Activated CD8-positive, alpha-beta memory T cell treated with anti-CD3 and anti-CD28 coated beads for 4 hours (primary cell): ENCODE measurements at regions not wholly inside any gene's neighbourhood (a gene's known extent, or its start where the extent isn't known, plus 50 kb on each side); places are given as distances from the start of the nearest gene placed in this dataset.
"Not testable (repeated sequence)": the region's sequence is repeated elsewhere in the genome, so short reads cannot be mapped to it uniquely, and the experiment has no call there.

Source experiments
- DNase-seq, 2 donors: peaks; one replicate each; pipeline ENCODE4 v3.0.0-alpha.2; 2020; ENCODE audit warnings: low read depth in 2 of 2

DNA sequence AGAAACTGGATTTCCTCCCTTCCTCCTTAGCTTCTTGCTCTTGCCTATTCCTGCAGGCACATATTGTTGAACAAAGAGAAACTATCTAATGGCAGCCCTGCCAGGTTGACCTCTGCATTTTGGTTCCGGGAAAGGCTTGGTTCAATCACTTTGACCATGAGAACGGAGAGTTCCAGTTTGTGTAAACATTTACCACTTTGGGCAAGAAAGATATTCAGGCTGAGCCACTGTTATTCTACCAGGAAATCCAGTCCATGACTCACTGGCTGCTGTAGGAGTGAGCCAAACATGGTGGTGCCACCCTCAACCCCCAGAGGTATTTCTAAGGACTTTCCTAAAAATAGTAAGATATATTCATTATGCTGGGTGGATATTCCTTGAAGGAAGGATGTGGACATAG is 242.2 kb upstream of the OR4E1 start:
- no peak for DNase-seq

GRCh38 chr14:21913759-21914158 is 240.1 kb upstream of the OR4E1 start:
- peak; percentile 54 to 72 for DNase-seq

DNA sequence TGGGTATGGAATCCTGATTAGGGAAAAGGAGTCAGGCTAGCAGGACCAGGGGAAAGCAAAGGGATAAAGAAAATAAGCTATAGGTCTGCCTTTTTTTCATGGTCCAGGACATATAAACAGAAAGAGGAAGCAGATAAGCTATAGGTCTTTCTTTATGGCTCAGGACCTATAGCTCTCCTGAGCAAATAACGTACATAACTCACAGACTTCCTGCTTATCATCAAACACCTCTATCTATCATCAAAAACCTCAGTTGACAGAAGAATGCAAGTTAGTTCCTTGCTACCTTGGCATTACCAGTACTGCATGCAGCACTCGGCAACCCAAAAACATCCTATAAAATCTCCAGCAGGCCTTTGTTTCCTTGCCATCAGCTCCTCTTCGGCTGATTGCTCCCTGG is 238.7 kb upstream of the OR4E1 start:
- DNase-seq = no peak

GRCh38 chr14:21911877-21912276 is 238.3 kb upstream of the OR4E1 start:
- no peak for DNase-seq

GRCh38 chr14:21910260-21910659 is 236.6 kb upstream of the OR4E1 start:
- no peak for DNase-seq

- DNase-seq = peak in 1 of 2 donors; percentile 9
These were observed 229.1 kb upstream of the OR4E1 start for GRCh38 chr14:21902561-21903181.

- not testable (repeated sequence) for DNase-seq
These were observed 221.2 kb upstream of the OR4E1 start for GRCh38 chr14:21894898-21895194.

- peak in 1 of 2 donors; percentile 6 for DNase-seq
These were observed 220.6 kb upstream of the OR4E1 start for GRCh38 chr14:21894003-21894897.

DNA sequence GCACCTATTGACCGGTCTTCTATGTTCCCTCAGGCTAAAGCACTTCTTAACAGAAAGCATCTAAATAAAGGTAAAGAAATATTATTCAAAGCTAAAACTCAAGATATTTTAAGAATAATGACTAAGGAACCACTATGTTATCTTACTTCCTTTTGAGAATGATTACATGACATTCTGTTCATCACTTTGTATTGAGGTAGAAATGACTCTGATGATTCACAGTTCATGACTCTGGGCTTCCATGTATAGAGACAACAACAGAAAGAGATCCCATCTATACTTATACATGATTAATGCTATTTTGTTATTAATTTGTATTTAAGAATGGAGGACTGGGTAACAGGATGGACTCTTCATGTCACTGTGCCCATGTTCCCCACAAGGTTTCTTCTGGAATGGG is 218.3 kb upstream of the OR4E1 start:
- no peak for DNase-seq

DNA sequence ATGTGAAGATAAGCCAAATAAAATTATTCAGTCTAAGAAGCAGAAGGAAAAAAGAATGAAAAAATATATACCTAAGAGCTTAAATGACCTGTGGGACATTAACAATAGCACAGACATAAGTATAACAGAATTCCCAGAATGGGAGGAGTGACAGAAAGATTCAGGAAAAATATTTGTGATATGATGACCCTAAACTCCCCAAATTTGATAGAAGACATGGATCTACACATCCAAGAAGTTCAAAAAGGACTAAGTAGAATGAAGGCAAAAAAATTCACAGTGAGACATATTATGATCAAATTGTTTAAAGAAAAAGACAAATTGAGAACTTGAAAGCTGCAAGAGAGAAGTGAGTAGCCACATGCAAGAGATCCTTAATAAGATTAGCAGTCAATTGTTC is 211.4 kb upstream of the OR4E1 start:
- no peak for DNase-seq

DNA sequence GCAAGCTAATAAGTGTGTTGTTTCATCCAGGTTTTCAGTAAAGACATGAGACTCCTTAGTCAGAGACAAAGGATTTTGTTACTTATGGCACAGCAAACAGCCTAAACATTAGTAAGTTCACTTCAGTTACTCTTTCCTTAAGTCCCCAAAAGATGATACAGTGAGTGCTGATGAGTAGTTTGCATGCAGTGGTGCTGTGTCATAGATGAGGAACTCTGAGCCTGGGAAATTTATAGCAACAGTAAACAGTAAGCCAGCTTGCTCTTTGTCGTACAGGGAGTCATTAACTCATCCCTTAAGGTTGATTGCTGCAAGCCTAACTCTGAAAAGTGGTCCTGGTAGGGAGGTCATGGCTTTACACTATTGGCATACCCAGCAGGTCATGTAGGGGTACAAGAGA is 208.6 kb upstream of the OR4E1 start:
- DNase-seq = no peak

DNA sequence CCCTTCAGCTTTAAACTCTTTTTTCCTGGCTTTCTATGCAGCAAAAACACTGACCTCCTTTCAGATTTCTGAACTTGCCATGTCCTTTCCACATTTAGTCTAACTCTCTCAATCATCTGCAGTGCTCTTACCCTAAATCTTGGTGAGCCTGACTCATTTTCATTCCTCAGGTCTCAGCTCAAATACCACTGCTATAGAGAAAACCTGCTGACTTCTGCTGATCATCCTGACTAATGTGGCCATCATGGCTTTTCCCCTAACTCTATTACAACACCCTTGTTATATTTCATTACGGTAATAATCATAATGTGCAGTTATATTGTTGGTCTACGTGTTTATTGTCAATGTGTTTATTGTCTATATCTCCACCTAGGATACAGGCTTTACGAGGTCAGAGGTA is 207.3 kb upstream of the OR4E1 start:
- no peak for DNase-seq

- DNase-seq = no peak
These were observed 202.2 kb upstream of the OR4E1 start for GRCh38 chr14:21875791-21876190.

DNA sequence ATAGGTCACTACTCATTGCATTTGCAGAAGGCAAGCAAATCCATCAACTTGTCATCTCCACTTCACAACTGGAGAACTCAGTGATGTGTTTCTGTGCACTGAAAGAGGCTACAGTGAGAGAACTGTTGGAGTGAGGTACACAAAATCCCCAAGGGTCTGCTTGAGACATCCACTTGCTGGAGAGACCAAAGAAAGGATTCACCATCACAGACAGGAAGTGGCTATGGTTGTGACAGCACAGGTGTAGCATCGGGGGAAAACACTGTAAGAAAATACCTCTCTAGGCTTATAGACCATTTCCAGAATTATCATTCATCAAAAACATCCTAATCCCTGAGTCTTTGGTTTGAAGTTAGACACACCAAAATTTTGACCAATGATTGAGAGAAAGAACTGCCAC is 201.3 kb upstream of the OR4E1 start:
- no peak for DNase-seq

DNA sequence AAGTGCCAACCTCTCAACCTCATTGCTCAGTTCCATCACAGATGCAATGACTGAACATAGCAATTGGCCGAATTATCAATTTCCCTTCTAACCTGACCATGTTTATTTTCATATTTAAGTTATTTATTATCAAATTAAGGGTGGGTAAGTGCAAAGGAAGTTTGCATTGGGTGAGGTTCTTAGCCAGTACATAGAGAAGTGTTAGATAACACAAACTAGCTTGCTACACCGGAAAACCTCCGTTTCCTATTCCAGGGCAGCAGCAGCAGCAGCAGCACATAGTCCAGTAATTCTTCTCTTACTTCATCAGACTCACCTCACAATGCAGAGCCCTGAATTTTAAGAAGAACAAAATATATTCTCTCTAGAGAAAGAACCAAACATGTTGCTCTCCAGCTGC is 200.5 kb upstream of the OR4E1 start:
- DNase-seq = no peak

DNA sequence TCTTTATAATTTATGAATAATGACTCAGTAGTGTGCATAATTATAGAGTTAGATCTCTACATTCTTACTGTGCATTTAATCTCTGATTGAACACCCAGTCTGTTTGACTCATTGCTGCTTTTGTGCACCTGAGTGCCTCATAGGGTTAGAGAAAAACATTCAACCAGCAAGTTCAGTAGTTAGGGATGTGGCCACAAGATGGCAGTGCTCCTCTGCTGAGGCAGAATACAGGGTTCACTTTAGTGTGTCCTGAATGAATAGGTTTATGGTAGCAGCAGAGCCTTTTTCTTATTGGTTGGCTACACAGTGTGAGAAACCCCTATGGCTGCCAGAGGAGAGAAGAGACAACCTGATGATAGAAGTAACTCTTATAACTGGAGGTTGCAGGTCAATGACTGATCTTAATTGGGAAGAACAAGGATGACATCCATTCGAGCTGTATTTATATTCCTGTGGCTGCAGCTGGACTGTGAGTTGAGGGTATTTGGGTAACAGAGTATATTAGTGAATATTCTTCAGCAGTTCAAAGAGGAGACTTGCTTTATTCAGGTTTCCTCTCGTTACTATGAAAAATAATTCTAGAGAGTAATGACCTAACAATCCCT is 194.9 kb upstream of the OR4E1 start:
- DNase-seq = peak; percentile 57 to 62

- DNase-seq = no peak
These were observed 193.9 kb upstream of the OR4E1 start for GRCh38 chr14:21867541-21867940.

DNA sequence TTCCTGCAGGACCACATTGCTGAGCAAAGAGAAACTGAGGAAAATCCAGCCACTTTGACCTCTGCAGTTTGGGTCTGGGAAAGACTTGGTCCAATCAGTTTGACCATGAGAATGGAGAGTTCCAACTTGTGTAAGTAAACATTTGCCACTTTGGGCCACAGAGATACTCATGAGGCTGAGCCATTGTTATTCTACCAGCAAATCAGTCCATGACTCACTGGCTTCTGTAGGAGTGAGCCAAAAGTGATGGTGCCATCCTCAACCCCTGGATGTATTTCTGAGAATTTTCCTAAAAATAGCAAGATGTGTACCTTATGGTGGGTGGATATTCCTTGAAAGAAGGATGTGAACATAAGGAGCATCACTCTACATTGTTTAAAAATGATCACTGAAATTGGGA is 192.9 kb upstream of the OR4E1 start:
- no peak for DNase-seq

DNA sequence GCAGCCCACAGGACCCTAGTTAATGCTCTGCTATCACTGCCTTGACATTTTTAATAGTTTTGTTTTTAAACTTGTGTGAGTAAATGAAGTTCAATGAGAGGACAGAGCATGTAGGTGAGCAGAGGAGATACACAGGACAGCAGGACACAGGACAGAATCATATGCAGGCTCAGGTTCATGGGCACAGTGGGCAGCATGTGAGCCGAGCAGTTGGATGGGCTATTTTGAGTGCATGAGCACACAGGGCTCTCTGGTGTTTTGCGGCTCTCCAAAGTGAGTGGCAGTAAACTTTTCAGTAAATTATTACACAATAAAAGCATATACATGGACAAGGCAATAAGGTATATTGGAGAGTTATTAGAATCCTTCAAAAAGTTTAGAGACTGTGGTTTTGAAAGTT is 189.7 kb upstream of the OR4E1 start:
- no peak for DNase-seq

DNA sequence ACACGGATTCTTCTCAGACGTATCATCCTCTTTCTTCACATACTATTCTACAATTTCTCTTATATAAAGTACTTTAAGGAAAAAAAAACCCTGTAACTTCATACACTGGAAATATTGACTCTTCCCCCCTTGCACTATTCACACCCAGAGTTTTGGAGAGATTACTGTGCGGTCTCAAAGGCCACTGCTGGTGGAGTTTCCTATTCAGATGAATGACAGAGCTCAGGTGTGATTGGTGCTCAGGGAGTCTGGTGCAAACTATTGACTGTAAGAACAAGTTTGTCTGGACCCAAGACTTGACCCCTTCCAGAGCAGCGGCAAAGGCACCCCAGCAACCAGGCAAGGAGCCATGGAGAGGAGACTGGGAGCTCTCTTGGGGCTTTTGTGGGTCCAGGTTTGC is 187.5 kb upstream of the OR4E1 start:
- no peak for DNase-seq

- no peak for DNase-seq
These were observed 186.6 kb upstream of the OR4E1 start for GRCh38 chr14:21860172-21860571.

- no peak for DNase-seq
These were observed 179.2 kb upstream of the OR4E1 start for GRCh38 chr14:21852775-21853174.

- peak; percentile 38 to 42 for DNase-seq
These were observed 178.5 kb upstream of the OR4E1 start for GRCh38 chr14:21852061-21852664.
